Keratinocyte (primary cell): ENCODE measurements at regions not wholly inside any gene's neighbourhood (a gene's known extent, or its start where the extent isn't known, plus 50 kb on each side); places are given as distances from the start of the nearest gene placed in this dataset.

Experiments
- DNase-seq: peaks from one replicate; pipeline ENCODE4 v3.0.0-alpha.2; 2011; ENCODE audit warnings: low read depth, missing footprints, low spot score
- FAIRE-seq: peaks from 2 replicates; lab custom pipeline; 2011; peaks lifted over from hg19 to GRCh38; lab: Jason Lieb, UNC
- H2AFZ ChIP-seq: 2 replicates; pipeline ENCODE4 v1.6.0; 2012; ENCODE audit warnings: low read length, control low read depth, inconsistent platforms; ENCODE audit not compliant: control insufficient read depth
- H3K27ac ChIP-seq: 2 replicates; pipeline ENCODE4 v1.5.1; 2011; ENCODE audit warnings: low read length; ENCODE audit not compliant: control insufficient read depth, insufficient read depth
- H3K27me3 ChIP-seq: 3 replicates; pipeline ENCODE4 v1.6.0; 2011; ENCODE audit warnings: low read length; ENCODE audit not compliant: control insufficient read depth, insufficient read depth; ENCODE audit errors: extremely low read depth
- H3K36me3 ChIP-seq, 2 experiments: 2 replicates in 1 of 2; 3 replicates in 1 of 2; pipeline ENCODE4 v1.5.1; 2011; ENCODE audit warnings: low read length in 2 of 2, mild to moderate bottlenecking in 1 of 2; ENCODE audit not compliant: control insufficient read depth in 2 of 2, insufficient read depth in 2 of 2; ENCODE audit errors: extremely low read depth in 1 of 2
- H3K4me1 ChIP-seq: 3 replicates; pipeline ENCODE4 v1.5.1; 2011; ENCODE audit warnings: low read length; ENCODE audit not compliant: control insufficient read depth, insufficient read depth; ENCODE audit errors: extremely low read depth
- H3K4me2 ChIP-seq: 3 replicates; pipeline ENCODE4 v1.6.0; 2011; ENCODE audit warnings: low read depth, low read length; ENCODE audit not compliant: control insufficient read depth, insufficient read depth; ENCODE audit errors: extremely low read depth
- H3K4me3 ChIP-seq, 3 experiments: fragments of 200-600 bp in 1 of 3; sonication (generic) in 1 of 3; 2 replicates in 2 of 3; 3 replicates in 1 of 3; pipeline ENCODE4 v1.5.1; 2011 to 2016; ENCODE audit warnings: low read length in 3 of 3, mild to moderate bottlenecking in 3 of 3, control low read depth in 2 of 3, inconsistent platforms in 1 of 3, low read depth in 1 of 3, mixed read lengths in 1 of 3, mixed run types in 1 of 3, moderate library complexity in 1 of 3; ENCODE audit not compliant: control insufficient read depth in 2 of 3, insufficient read depth in 2 of 3; ENCODE audit errors: extremely low read depth in 1 of 3
- H3K79me2 ChIP-seq: 2 replicates; pipeline ENCODE4 v1.6.0; 2012; ENCODE audit warnings: low read length; ENCODE audit not compliant: control insufficient read depth, insufficient read depth
- H3K9ac ChIP-seq: 3 replicates; pipeline ENCODE4 v1.6.0; 2011; ENCODE audit warnings: low read length; ENCODE audit not compliant: control insufficient read depth, insufficient read depth; ENCODE audit errors: extremely low read depth
- H3K9me1 ChIP-seq: 3 replicates; pipeline ENCODE4 v1.6.0; 2011; ENCODE audit warnings: low read length; ENCODE audit not compliant: control insufficient read depth, insufficient read depth; ENCODE audit errors: extremely low read depth
- H3K9me3 ChIP-seq: 2 replicates; pipeline ENCODE4 v1.5.1; 2012; ENCODE audit warnings: low read depth, low read length; ENCODE audit not compliant: control insufficient read depth
- H4K20me1 ChIP-seq: 3 replicates; pipeline ENCODE4 v1.6.0; 2011; ENCODE audit warnings: low read length; ENCODE audit not compliant: control insufficient read depth, insufficient read depth; ENCODE audit errors: extremely low read depth
- CTCF ChIP-seq, 3 experiments: IDR thresholded peaks in 1 of 3; conservative IDR thresholded peaks in 1 of 3; optimal IDR thresholded peaks in 1 of 3; 2 replicates in 2 of 3; 3 replicates in 1 of 3; pipeline versions ENCODE3 to v1.5.1; 2011; ENCODE audit warnings: low read length in 3 of 3, mild to moderate bottlenecking in 3 of 3, moderate library complexity in 2 of 3, control low read depth in 1 of 3, inconsistent platforms in 1 of 3; ENCODE audit not compliant: insufficient read depth in 2 of 3; ENCODE audit errors: extremely low read depth in 1 of 3
- EZH2 ChIP-seq: IDR thresholded peaks from one replicate; pipeline ENCODE4 v1.6.1; 2012; ENCODE audit warnings: inconsistent platforms, mild to moderate bottlenecking, low read length, moderate library complexity
- dilution Hi-C: fragments of 300-500 bp; cut with MboI; formaldehyde crosslinking; loops from one replicate; pipeline ENCODE4 v1.7.0; 2020; ENCODE audit warnings: low sequenced_read_pairs; ENCODE audit not compliant: extremely low pct_ligation_motif_present

GRCh38 chr21:15592271-15592860 is 137.4 kb upstream of the USP25 start:
- FAIRE-seq: no peak
- H3K36me3 ChIP-seq: no peaks in the 10 kb centered on the region
- no peaks in the 10 kb centered on the region for H3K27me3 ChIP-seq
- H3K4me1 ChIP-seq: no peaks in the 10 kb centered on the region
- no peaks in the 10 kb centered on the region for H4K20me1 ChIP-seq
- H2AFZ ChIP-seq: no peak overlapping the region
- dilution Hi-C loops: no loop called here
- no peak for DNase-seq
- TF ChIP-seq CTCF (optimal IDR thresholded peaks at IDR 0.05 in 1 of 3, IDR thresholded peaks at IDR 0.05 in 1 of 3, conservative IDR thresholded peaks at IDR 0.05 in 1 of 3; ENCODE audit: extremely low read depth in 1 of 3, insufficient read depth in 2 of 3, low read length in 3 of 3) (peak in 1 of 3 experiments; percentile 20), EZH2 (no peak)
- no peaks in the 10 kb centered on the region for H3K9me1 ChIP-seq
- no peaks in the 10 kb centered on the region for H3K79me2 ChIP-seq
- H3K4me3 ChIP-seq: no peak overlapping the region
- H3K9ac ChIP-seq: no peak overlapping the region
- H3K9me3 ChIP-seq: no peaks in the 10 kb centered on the region
- no peak overlapping the region for H3K27ac ChIP-seq
- H3K4me2 ChIP-seq: no peak overlapping the region

GRCh38 chr21:15592957-15593356 is 136.8 kb upstream of the USP25 start:
- dilution Hi-C loops: no loop called here
- no peak overlapping the region for H3K4me2 ChIP-seq

More at GRCh38 chr21:15592957-15593356, 136.8 kb upstream of the USP25 start:
- Histone ChIP-seq H3K27me3 (no peaks in the 10 kb centered on the region), H3K9me1 (no peaks in the 10 kb centered on the region), H3K4me1 (no peaks in the 10 kb centered on the region), H3K4me3 (no peak overlapping the region), H3K9me3 (no peaks in the 10 kb centered on the region), H3K27ac (no peak overlapping the region), H4K20me1 (no peaks in the 10 kb centered on the region), H3K9ac (no peak overlapping the region), H3K36me3 (no peaks in the 10 kb centered on the region), H3K79me2 (no peaks in the 10 kb centered on the region), H2AFZ (no peak overlapping the region)
- TF ChIP-seq EZH2: no peak
- no peak for TF ChIP-seq CTCF (optimal IDR thresholded peaks at IDR 0.05 in 1 of 3, IDR thresholded peaks at IDR 0.05 in 1 of 3, conservative IDR thresholded peaks at IDR 0.05 in 1 of 3; ENCODE audit: extremely low read depth in 1 of 3, insufficient read depth in 2 of 3, low read length in 3 of 3)
- DNase-seq (no peak), FAIRE-seq (no peak)
